KMS-11 (cell line): ENCODE measurements at regions not wholly inside any gene's neighbourhood (a gene's known extent, or its start where the extent isn't known, plus 50 kb on each side); places are given as distances from the start of the nearest gene placed in this dataset.

Experiments used
- H2AFZ ChIP-seq: fragments of 200-600 bp; sonication (generic); 2 replicates; pipeline ENCODE4 v1.6.1; 2016; ENCODE audit warnings: antibody characterized with exemption, mixed run types, low read depth
- H3K27ac ChIP-seq: fragments of 200-600 bp; sonication (generic); 2 replicates; pipeline ENCODE4 v1.6.1; 2016; ENCODE audit warnings: mild to moderate bottlenecking, mixed run types
- H3K27me3 ChIP-seq: fragments of 200-600 bp; sonication (generic); 2 replicates; pipeline ENCODE4 v1.6.1; 2017; ENCODE audit warnings: mild to moderate bottlenecking, low read depth, mixed run types, moderate library complexity; ENCODE audit not compliant: insufficient read depth
- H3K36me3 ChIP-seq: fragments of 200-600 bp; sonication (generic); 2 replicates; pipeline ENCODE4 v1.6.1; 2017; ENCODE audit warnings: mild to moderate bottlenecking, mixed run types; ENCODE audit not compliant: insufficient read depth
- H3K4me1 ChIP-seq: fragments of 200-600 bp; sonication (generic); 2 replicates; pipeline ENCODE4 v1.6.1; 2016; ENCODE audit warnings: mild to moderate bottlenecking, low read depth, mixed run types; ENCODE audit not compliant: poor library complexity, severe bottlenecking
- H3K4me2 ChIP-seq: fragments of 200-600 bp; sonication (generic); 2 replicates; pipeline ENCODE4 v1.7.0; 2016; ENCODE audit warnings: mild to moderate bottlenecking, mixed run types
- H3K4me3 ChIP-seq: fragments of 200-600 bp; sonication (generic); IDR thresholded peaks from 2 replicates; pipeline ENCODE4 v1.6.1; 2017; ENCODE audit warnings: low read depth, low read length, mixed read lengths; ENCODE audit not compliant: insufficient read depth
- H3K79me2 ChIP-seq: fragments of 200-600 bp; sonication (generic); 2 replicates; pipeline ENCODE4 v1.6.1; 2016; ENCODE audit warnings: low read depth, mixed run types; ENCODE audit not compliant: insufficient read depth
- H3K9ac ChIP-seq: fragments of 200-600 bp; sonication (generic); 2 replicates; pipeline ENCODE4 v1.6.1; 2016; ENCODE audit warnings: mild to moderate bottlenecking, mixed run types
- H4K20me1 ChIP-seq: fragments of 200-600 bp; sonication (generic); 2 replicates; pipeline ENCODE4 v1.6.1; 2016; ENCODE audit warnings: mild to moderate bottlenecking, mixed run types; ENCODE audit not compliant: insufficient read depth
- CTCF ChIP-seq: fragments of 200-600 bp; sonication (generic); conservative IDR thresholded peaks from 2 replicates; pipeline ENCODE4 v1.6.1; 2017; ENCODE audit warnings: low read depth, mild to moderate bottlenecking, antibody characterized with exemption, low read length, moderate library complexity, mixed read lengths

DNA sequence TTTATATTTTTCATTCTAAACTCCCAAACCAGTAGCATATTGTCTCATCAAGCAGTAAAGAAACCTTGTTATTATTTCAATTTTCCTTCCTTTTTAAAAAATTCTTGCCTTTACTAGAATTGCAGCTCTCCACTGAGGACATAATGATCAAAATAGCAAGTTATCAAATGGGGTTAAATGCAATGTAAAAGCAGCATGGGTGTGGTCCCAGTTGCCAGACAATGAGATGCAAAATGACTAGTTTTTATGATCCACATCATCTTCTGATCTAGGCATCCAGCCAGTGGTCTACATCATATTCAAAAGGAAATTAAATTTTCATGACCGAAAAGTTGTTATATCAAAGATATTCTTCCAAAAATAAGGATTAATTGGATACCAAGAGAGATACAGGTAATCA, 427.9 kb upstream of the SMIM31 start:
- Histone ChIP-seq H3K36me3 (no peaks in the 10 kb centered on the region), H3K4me3 (no peak overlapping the region), H3K9ac (no peak overlapping the region), H3K4me2 (no peak overlapping the region), H3K4me1 (no peaks in the 10 kb centered on the region), H3K27ac (no peak overlapping the region), H4K20me1 (no peaks in the 10 kb centered on the region), H3K27me3 (no peaks in the 10 kb centered on the region), H3K79me2 (no peaks in the 10 kb centered on the region), H2AFZ (no peak overlapping the region)
- no peak for TF ChIP-seq CTCF

- Histone ChIP-seq H3K27me3 (no peaks in the 10 kb centered on the region), H3K4me3 (no peak overlapping the region), H3K36me3 (no peaks in the 10 kb centered on the region), H3K79me2 (no peaks in the 10 kb centered on the region), H4K20me1 (no peaks in the 10 kb centered on the region), H3K4me2 (no peak overlapping the region), H3K4me1 (no peaks in the 10 kb centered on the region), H3K27ac (no peak overlapping the region), H3K9ac (no peak overlapping the region), H2AFZ (no peak overlapping the region)
- no peak for TF ChIP-seq CTCF
These were observed 416.5 kb upstream of the SMIM31 start for GRCh38 chr4:164337219-164337944.

DNA sequence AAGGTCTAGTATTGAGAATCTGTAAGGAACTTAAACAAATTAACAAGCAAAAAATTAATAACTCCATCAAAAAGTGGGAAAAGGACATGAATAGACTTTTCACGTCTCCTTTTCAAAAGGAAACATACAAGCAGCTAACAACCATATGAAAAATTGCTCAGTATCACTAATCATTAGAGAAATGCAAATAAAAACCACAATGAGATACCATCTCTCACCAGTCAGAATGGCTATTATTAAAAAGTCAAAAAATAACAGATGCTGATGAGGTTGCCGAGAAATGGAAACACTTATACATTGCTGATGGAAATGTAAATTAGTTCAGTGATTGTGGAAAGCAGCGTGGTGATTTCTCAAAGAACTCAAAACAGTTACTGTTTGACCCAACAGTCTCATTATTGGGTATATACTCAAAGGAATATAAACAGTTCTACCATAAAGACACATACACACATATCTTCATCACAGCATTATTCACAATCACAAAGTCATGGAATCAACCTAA, 410.4 kb upstream of the SMIM31 start:
- no peaks in the 10 kb centered on the region for H4K20me1 ChIP-seq
- no peaks in the 10 kb centered on the region for H3K79me2 ChIP-seq
- H3K27ac ChIP-seq = no peak overlapping the region
- H2AFZ ChIP-seq = no peak overlapping the region
- H3K4me2 ChIP-seq = no peak overlapping the region
- H3K4me3 ChIP-seq = no peak overlapping the region
- no peaks in the 10 kb centered on the region for H3K4me1 ChIP-seq
- no peaks in the 10 kb centered on the region for H3K36me3 ChIP-seq
- no peak overlapping the region for H3K9ac ChIP-seq
- no peak for TF ChIP-seq CTCF
- no peaks in the 10 kb centered on the region for H3K27me3 ChIP-seq

DNA sequence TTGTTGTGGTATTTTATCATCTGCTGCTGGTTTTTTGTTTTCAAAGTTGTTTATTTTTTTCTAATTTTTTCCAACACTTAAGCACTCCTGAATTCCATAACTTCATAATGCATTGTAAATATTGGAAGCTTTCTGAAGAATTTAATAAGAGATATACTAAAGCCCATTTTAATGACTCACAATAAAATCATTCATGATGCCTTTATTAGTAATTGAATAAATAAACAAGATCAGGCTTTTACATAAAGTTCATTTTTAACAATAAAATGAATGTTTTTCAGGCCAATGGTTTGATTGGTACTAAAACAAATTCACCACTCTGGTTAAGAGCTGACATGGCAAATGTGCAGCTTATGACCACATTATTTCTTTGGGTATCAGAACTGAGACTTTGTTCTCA, 408.2 kb upstream of the SMIM31 start:
- Histone ChIP-seq H3K27ac (no peak overlapping the region), H4K20me1 (no peaks in the 10 kb centered on the region), H3K4me2 (no peak overlapping the region), H3K79me2 (no peaks in the 10 kb centered on the region), H3K36me3 (no peaks in the 10 kb centered on the region), H3K4me3 (no peak overlapping the region), H2AFZ (no peak overlapping the region), H3K4me1 (no peaks in the 10 kb centered on the region), H3K9ac (no peak overlapping the region), H3K27me3 (no peaks in the 10 kb centered on the region)
- no peak for TF ChIP-seq CTCF
